ENCODE measurements at regions not wholly inside any gene's neighbourhood (a gene's known extent, or its start where the extent isn't known, plus 50 kb on each side); places are given as distances from the start of the nearest gene placed in this dataset.

DNA sequence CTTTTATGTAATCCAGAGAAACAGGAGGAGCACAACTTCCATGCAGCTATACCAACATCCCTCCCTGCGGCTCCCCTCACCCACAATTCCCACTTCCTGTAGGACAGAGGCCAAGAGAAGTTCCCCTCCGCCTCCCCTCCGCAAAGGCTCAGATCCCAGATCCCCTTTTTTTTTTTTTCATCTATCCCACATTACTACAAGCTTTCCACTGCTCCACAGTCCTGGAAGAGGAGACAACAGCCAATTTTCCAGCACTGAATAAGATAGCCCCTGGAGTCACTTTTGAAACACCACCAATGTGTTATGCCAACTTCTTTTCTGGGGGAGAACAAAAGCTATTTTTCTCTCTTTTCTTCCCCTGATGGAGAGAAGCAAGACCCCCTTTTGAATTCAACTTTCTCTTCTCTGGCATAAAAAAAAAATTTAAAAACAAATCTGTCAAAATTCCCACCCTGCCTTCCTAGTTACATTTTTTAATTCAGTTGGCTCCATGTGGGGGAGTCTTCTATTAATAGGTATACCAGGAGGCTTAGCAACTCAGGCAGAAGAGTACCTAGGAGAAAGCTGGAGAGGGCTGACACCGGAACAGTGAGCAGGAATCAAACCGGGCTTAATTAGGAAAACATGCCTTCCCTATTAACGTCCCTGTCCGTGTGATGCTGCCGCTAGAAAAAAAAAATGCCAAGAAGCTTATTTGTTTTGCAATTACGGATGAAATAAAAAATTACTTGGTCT lies 543.4 kb downstream of the BUD13 start:
- Histone ChIP-seq H3K36me3 (replicated peaks; ENCODE audit: low read depth, low read length) (no peaks in the 10 kb centered on the region), H3K4me3 (ENCODE audit: low read length) (no peak overlapping the region), H3K9ac (ENCODE audit: low read length) (no peak overlapping the region), H4K20me1 (ENCODE audit: insufficient read depth, low read length) (no peaks in the 10 kb centered on the region), H3K79me2 (ENCODE audit: low read length) (no peaks in the 10 kb centered on the region), H3K27ac (ENCODE audit: low read length) (no peak overlapping the region), H3K27me3 (ENCODE audit: low read depth, low read length) (peaks cover 6% of the 10 kb centered on the region), H3K9me3 (ENCODE audit: insufficient read depth, low read length) (no peaks in the 10 kb centered on the region), H3K4me1 (ENCODE audit: low read length) (no peaks in the 10 kb centered on the region), H2AFZ (ENCODE audit: low read depth, low read length) (no peak overlapping the region), H3K4me2 (ENCODE audit: low read length) (no peak overlapping the region)
- no peak for TF ChIP-seq EZH2phosphoT487 (IDR thresholded peaks at IDR 0.05; ENCODE audit: low read depth)
- no peak for TF ChIP-seq CTCF (IDR thresholded peaks at IDR 0.05; ENCODE audit: low read depth, low read length)

DNA sequence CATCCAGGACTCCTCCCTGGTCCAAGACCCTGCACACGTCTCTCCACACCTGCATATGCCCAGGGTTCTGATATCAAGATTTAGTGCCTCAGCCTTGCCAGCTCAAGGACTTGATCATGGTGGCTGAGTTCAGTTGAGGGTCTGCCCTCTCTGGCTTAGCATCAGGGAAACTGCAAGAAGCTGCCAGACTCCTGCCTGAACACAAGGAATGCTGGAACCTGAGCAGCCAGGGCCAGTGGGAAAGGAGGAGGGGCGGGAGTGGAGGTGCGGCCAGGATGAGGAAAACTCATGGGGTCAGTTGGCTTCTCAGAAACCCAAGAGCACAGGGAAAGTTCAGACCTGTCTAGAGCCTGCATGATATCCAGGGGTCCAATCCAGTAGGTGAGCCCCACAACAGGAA lies 546.1 kb downstream of the BUD13 start:
- no peak overlapping the region for H3K27ac ChIP-seq (ENCODE audit: low read length)
- no peaks in the 10 kb centered on the region for H3K36me3 ChIP-seq (replicated peaks; ENCODE audit: low read depth, low read length)
- no peaks in the 10 kb centered on the region for H4K20me1 ChIP-seq (ENCODE audit: insufficient read depth, low read length)
- H3K27me3 ChIP-seq (ENCODE audit: low read depth, low read length): peaks cover 6% of the 10 kb centered on the region
- no peaks in the 10 kb centered on the region for H3K4me1 ChIP-seq (ENCODE audit: low read length)
- no peak overlapping the region for H3K9ac ChIP-seq (ENCODE audit: low read length)
- H3K9me3 ChIP-seq (ENCODE audit: insufficient read depth, low read length): no peaks in the 10 kb centered on the region
- no peaks in the 10 kb centered on the region for H3K79me2 ChIP-seq (ENCODE audit: low read length)
- no peak for TF ChIP-seq CTCF (IDR thresholded peaks at IDR 0.05; ENCODE audit: low read depth, low read length)
- no peak overlapping the region for H3K4me3 ChIP-seq (ENCODE audit: low read length)
- no peak overlapping the region for H2AFZ ChIP-seq (ENCODE audit: low read depth, low read length)
- H3K4me2 ChIP-seq (ENCODE audit: low read length): no peak overlapping the region

DNA sequence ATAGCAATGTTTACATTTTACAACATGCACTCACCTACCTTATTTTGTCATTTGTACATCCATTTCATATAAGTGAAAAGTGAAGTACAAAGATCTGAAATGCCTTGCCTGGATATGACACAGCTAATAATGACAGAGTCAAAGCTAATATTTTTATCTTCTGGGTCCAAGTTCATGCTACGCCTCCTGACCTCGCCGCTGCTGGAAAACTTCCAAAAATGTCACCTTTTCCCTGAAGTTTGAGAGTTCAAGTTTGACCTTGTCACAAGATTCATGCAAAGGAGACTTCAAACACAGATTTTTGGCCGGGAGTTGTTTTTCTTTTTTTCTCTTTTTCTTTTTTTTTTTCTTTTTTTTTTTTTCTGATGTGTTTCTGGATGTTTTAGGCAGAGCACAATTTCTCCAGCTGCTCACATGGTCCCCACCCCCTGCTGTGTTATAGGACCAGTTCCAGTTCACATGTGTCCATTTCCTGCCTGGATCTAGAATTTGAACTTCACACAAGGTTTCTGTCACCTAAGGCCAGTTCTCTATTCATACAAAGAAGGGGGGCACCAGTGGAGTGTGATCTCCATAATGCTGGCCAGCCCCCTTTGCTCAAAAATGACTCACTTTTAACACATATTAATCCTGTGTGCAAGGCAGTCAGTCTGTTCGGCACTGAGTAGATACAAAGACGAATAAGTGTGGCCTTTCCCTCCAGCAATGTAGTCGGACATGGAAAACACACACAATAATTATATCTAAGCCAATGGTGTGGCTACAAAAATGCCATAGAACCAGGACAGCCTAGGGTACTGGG lies 546.8 kb downstream of the BUD13 start:
- Histone ChIP-seq H3K27me3 (ENCODE audit: low read depth, low read length) (peaks cover 6% of the 10 kb centered on the region), H3K9me3 (ENCODE audit: insufficient read depth, low read length) (no peaks in the 10 kb centered on the region), H2AFZ (ENCODE audit: low read depth, low read length) (no peak overlapping the region), H3K4me3 (ENCODE audit: low read length) (no peak overlapping the region), H3K9ac (ENCODE audit: low read length) (no peak overlapping the region), H3K36me3 (replicated peaks; ENCODE audit: low read depth, low read length) (no peaks in the 10 kb centered on the region), H4K20me1 (ENCODE audit: insufficient read depth, low read length) (no peaks in the 10 kb centered on the region), H3K4me2 (ENCODE audit: low read length) (no peak overlapping the region), H3K27ac (ENCODE audit: low read length) (no peak overlapping the region), H3K79me2 (ENCODE audit: low read length) (no peaks in the 10 kb centered on the region), H3K4me1 (ENCODE audit: low read length) (no peaks in the 10 kb centered on the region)
- TF ChIP-seq CTCF (IDR thresholded peaks at IDR 0.05; ENCODE audit: low read depth, low read length) (no peak), EZH2phosphoT487 (IDR thresholded peaks at IDR 0.05; ENCODE audit: low read depth) (no peak)

- Histone ChIP-seq H2AFZ (ENCODE audit: low read depth, low read length) (no peak overlapping the region), H3K9ac (ENCODE audit: low read length) (no peak overlapping the region), H3K27me3 (ENCODE audit: low read depth, low read length) (peaks cover 6% of the 10 kb centered on the region), H3K4me3 (ENCODE audit: low read length) (no peak overlapping the region), H3K27ac (ENCODE audit: low read length) (no peak overlapping the region), H3K79me2 (ENCODE audit: low read length) (no peaks in the 10 kb centered on the region), H3K4me2 (ENCODE audit: low read length) (no peak overlapping the region), H3K36me3 (replicated peaks; ENCODE audit: low read depth, low read length) (no peaks in the 10 kb centered on the region), H4K20me1 (ENCODE audit: insufficient read depth, low read length) (no peaks in the 10 kb centered on the region), H3K4me1 (ENCODE audit: low read length) (no peaks in the 10 kb centered on the region), H3K9me3 (ENCODE audit: insufficient read depth, low read length) (no peaks in the 10 kb centered on the region)
- TF ChIP-seq EZH2phosphoT487 (IDR thresholded peaks at IDR 0.05; ENCODE audit: low read depth) (no peak), CTCF (IDR thresholded peaks at IDR 0.05; ENCODE audit: low read depth, low read length) (no peak)
Measured at GRCh38 chr11:116225236-116225635, 547.6 kb downstream of the BUD13 start.

All from OCI-LY3 (cell line).